Endothelial cell of umbilical vein (primary cell): ENCODE measurements at regions not wholly inside any gene's neighbourhood (a gene's known extent, or its start where the extent isn't known, plus 50 kb on each side); places are given as distances from the start of the nearest gene placed in this dataset.

ENCODE experiments used
- BruUV-seq: library from RNA; stranded (reverse); fragments of 400-500 nt; replicated peaks from 2 replicates; lab custom pipeline; 2021; lab: Mats Ljungman, UMichigan
- CTCF ChIA-PET: fragments of 300-600, 350-600 bp; sonication (Branson Sonifier 250); formaldehyde crosslinking; loops from one replicate; lab custom pipeline; 2021; ENCODE audit warnings: antibody characterized with exemption, inconsistent platforms; lab: Charles Lee
- POLR2A ChIA-PET: fragments of 300-600, 350-600 bp; sonication (Branson Sonifier 250); formaldehyde crosslinking; loops from one replicate; lab custom pipeline; 2021; ENCODE audit warnings: antibody characterized with exemption, inconsistent platforms; lab: Charles Lee
- DNase-seq: peaks from one replicate; pipeline ENCODE4 v3.0.0-alpha.2; 2011; ENCODE audit warnings: low read depth, low spot score
- FAIRE-seq: peaks from 2 replicates; lab custom pipeline; 2011; peaks lifted over from hg19 to GRCh38; lab: Jason Lieb, UNC
- H2AFZ ChIP-seq: 2 replicates; pipeline ENCODE4 v1.6.0; 2012; ENCODE audit warnings: low read depth, low read length, control low read depth, inconsistent platforms
- H3K27ac ChIP-seq: 2 replicates; pipeline ENCODE4 v1.5.1; 2011; ENCODE audit warnings: low read depth, mild to moderate bottlenecking, control low read depth, low read length, moderate library complexity; ENCODE audit not compliant: insufficient read depth
- H3K27me3 ChIP-seq, 2 experiments: 2 replicates each; pipeline versions ENCODE4 v1.6.0 to v1.6.1; 2011; ENCODE audit warnings: low read length in 2 of 2, mixed read lengths in 1 of 2; ENCODE audit not compliant: control insufficient read depth in 2 of 2, insufficient read depth in 2 of 2
- H3K36me3 ChIP-seq, 2 experiments: 2 replicates in 1 of 2; 3 replicates in 1 of 2; pipeline ENCODE4 v1.5.1; 2011; ENCODE audit warnings: low read length in 2 of 2, mild to moderate bottlenecking in 1 of 2, moderate library complexity in 1 of 2; ENCODE audit not compliant: control insufficient read depth in 2 of 2, insufficient read depth in 2 of 2; ENCODE audit errors: extremely low read depth in 1 of 2
- H3K4me1 ChIP-seq: 3 replicates; pipeline ENCODE4 v1.5.1; 2011; ENCODE audit warnings: mild to moderate bottlenecking, low read length; ENCODE audit not compliant: control insufficient read depth, insufficient read depth; ENCODE audit errors: extremely low read depth
- H3K4me2 ChIP-seq: 2 replicates; pipeline ENCODE4 v1.6.1; 2011; ENCODE audit warnings: low read length, control low read depth, mixed read lengths; ENCODE audit not compliant: insufficient read depth
- H3K4me3 ChIP-seq, 3 experiments: fragments of 200-600 bp in 1 of 3; sonication (generic), shearing (Covaris generic) in 1 of 3; replicated peaks in 1 of 3; 2 replicates each; pipeline ENCODE4 v1.5.1; 2011 to 2016; ENCODE audit warnings: control low read depth in 3 of 3, low read length in 3 of 3, mild to moderate bottlenecking in 2 of 3, inconsistent platforms in 1 of 3, low read depth in 1 of 3, moderate library complexity in 1 of 3; ENCODE audit not compliant: insufficient read depth in 1 of 3
- H3K79me2 ChIP-seq: 2 replicates; pipeline ENCODE4 v1.6.0; 2012; ENCODE audit warnings: low read length, inconsistent platforms; ENCODE audit not compliant: control insufficient read depth, insufficient read depth
- H3K9ac ChIP-seq: replicated peaks from 2 replicates; pipeline ENCODE3; 2011; ENCODE audit warnings: low read length, control low read depth; ENCODE audit not compliant: insufficient read depth; ENCODE audit errors: extremely low read depth
- H3K9me1 ChIP-seq: replicated peaks from 3 replicates; pipeline ENCODE4 v1.6.0; 2011; ENCODE audit warnings: mild to moderate bottlenecking, low read length; ENCODE audit not compliant: control insufficient read depth, insufficient read depth; ENCODE audit errors: extremely low read depth
- H3K9me3 ChIP-seq: replicated peaks from 2 replicates; pipeline ENCODE4 v1.5.1; 2012; ENCODE audit warnings: low read length, inconsistent platforms; ENCODE audit not compliant: control insufficient read depth, insufficient read depth
- H4K20me1 ChIP-seq: replicated peaks from 2 replicates; pipeline ENCODE3; 2011; ENCODE audit warnings: mild to moderate bottlenecking, low read length; ENCODE audit not compliant: control insufficient read depth, insufficient read depth; ENCODE audit errors: extremely low read depth
- EZH2 ChIP-seq: IDR thresholded peaks from 2 replicates; pipeline ENCODE4 v1.6.1; 2012; ENCODE audit warnings: borderline replicate concordance, low read depth, mild to moderate bottlenecking, moderate library complexity, low read length, inconsistent platforms; ENCODE audit not compliant: severe bottlenecking
- FOS ChIP-seq: IDR thresholded peaks from 2 replicates; pipeline ENCODE4 v1.6.1; 2011; ENCODE audit warnings: mild to moderate bottlenecking, low read length, moderate library complexity, borderline replicate concordance; ENCODE audit not compliant: insufficient read depth
- GATA2 ChIP-seq: IDR thresholded peaks from 2 replicates; pipeline ENCODE4 v1.7.0; 2011; ENCODE audit warnings: low read depth, mild to moderate bottlenecking, moderate library complexity, mixed read lengths, low read length; ENCODE audit not compliant: insufficient read length, insufficient read depth
- JUN ChIP-seq: IDR thresholded peaks from 2 replicates; pipeline ENCODE4 v1.6.1; 2011; ENCODE audit warnings: borderline replicate concordance, low read depth; ENCODE audit not compliant: insufficient read length, insufficient read depth
- MYC ChIP-seq: IDR thresholded peaks from one replicate; pipeline ENCODE4 v1.6.1; 2011; ENCODE audit warnings: mild to moderate bottlenecking, low read depth, low read length
- POLR2A ChIP-seq: IDR thresholded peaks from 2 replicates; pipeline ENCODE4 v1.6.1; 2012; ENCODE audit warnings: low read depth, mild to moderate bottlenecking, control low read depth, low read length
- POLR2AphosphoS5 ChIP-seq: IDR thresholded peaks from 2 replicates; pipeline ENCODE4 v1.6.1; 2012; ENCODE audit warnings: low read depth, mild to moderate bottlenecking, control low read depth, low read length, moderate library complexity; ENCODE audit not compliant: insufficient read depth
- dilution Hi-C: fragments of 300-500 bp; cut with MboI; formaldehyde crosslinking; loops from one replicate; pipeline ENCODE4 v1.15.0; 2019; ENCODE audit warnings: low sequenced_read_pairs; ENCODE audit not compliant: extremely low pct_ligation_motif_present
- intact Hi-C: fragments of 100-400 bp; cut with micrococcal nuclease; formaldehyde crosslinking; loops from one replicate; pipeline ENCODE4 v1.10.0; 2022
- TF ChIP-seq, protein P1 (sequence below): IDR thresholded peaks from 2 replicates; pipeline ENCODE4 v1.6.1; 2011; ENCODE audit not compliant: insufficient read depth, insufficient read length
- TF ChIP-seq, protein P2 (sequence below), 2 donors: IDR thresholded peaks; 1 replicate in 1 of 2; 2 replicates in 1 of 2; pipeline ENCODE4 v1.5.1; 2011; ENCODE audit warnings: low read length in 2 of 2, mild to moderate bottlenecking in 2 of 2, moderate library complexity in 2 of 2, control low read depth in 1 of 2, inconsistent platforms in 1 of 2, low read depth in 1 of 2; ENCODE audit not compliant: insufficient read depth in 1 of 2; ENCODE audit errors: extremely low read depth in 1 of 2

DNA sequence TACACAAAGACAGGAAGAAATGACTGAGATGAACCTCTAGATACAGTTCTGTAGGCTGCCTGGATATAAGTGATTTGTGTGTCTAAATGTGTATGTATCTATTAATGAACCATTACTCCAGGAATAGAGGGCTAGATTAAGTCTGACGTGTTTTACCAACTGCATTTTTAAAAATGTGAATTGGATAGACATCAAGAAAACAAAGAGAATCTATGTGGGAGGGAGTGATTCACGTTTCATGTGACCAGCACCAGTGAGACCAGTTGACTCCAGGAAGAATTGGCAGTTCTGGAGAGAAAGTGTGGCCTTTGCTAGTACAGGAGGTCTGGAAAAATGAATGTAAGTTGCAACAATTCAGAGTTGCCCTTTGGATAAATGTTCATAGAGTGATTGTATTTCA lies 53.4 kb upstream of the RGS21 start:
- Histone ChIP-seq H4K20me1 (no peaks in the 10 kb centered on the region), H3K36me3 (no peaks in the 10 kb centered on the region), H3K27ac (peak overlapping the region; percentile 83), H3K27me3 (no peaks in the 10 kb centered on the region), H3K4me2 (peak overlapping the region; percentile 31), H3K4me3 (no peak overlapping the region), H3K9me3 (no peaks in the 10 kb centered on the region), H3K79me2 (no peaks in the 10 kb centered on the region), H3K9ac (peak overlapping the region; percentile 51), H3K9me1 (no peaks in the 10 kb centered on the region), H2AFZ (peak overlapping the region; percentile 75), H3K4me1 (peaks cover 28% of the 10 kb centered on the region)
- TF ChIP-seq GATA2 (peak; percentile 46), POLR2AphosphoS5 (peak; percentile 19), EZH2 (no peak), POLR2A (no peak), FOS (peak; percentile 57), MYC (no peak), JUN (peak; percentile 42)
- TF ChIP-seq, protein P1, sequence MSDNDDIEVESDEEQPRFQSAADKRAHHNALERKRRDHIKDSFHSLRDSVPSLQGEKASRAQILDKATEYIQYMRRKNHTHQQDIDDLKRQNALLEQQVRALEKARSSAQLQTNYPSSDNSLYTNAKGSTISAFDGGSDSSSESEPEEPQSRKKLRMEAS, result no peak
- TF ChIP-seq, protein P2, sequence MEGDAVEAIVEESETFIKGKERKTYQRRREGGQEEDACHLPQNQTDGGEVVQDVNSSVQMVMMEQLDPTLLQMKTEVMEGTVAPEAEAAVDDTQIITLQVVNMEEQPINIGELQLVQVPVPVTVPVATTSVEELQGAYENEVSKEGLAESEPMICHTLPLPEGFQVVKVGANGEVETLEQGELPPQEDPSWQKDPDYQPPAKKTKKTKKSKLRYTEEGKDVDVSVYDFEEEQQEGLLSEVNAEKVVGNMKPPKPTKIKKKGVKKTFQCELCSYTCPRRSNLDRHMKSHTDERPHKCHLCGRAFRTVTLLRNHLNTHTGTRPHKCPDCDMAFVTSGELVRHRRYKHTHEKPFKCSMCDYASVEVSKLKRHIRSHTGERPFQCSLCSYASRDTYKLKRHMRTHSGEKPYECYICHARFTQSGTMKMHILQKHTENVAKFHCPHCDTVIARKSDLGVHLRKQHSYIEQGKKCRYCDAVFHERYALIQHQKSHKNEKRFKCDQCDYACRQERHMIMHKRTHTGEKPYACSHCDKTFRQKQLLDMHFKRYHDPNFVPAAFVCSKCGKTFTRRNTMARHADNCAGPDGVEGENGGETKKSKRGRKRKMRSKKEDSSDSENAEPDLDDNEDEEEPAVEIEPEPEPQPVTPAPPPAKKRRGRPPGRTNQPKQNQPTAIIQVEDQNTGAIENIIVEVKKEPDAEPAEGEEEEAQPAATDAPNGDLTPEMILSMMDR (IDR thresholded peaks at IDR 0.05; ENCODE audit: extremely low read depth in 1 of 2, insufficient read depth in 1 of 2, low read depth in 1 of 2, low read length in 2 of 2), result no peak
- ChIA-PET CTCF (interaction anchor here (1.2 kb wide), 1 partner anchor 93 kb away, joined by 3 read pairs; no protein-coding TSS in a partner anchor), POLR2A (no interaction called here)
- intact Hi-C loops, result loop anchor here (1.0 to 5.0 kb wide), 2 partner anchors 93 to 179 kb away; no protein-coding TSS in a partner anchor
- DNase-seq (peak; percentile 88), FAIRE-seq (peak; percentile 67)
- BruUV-seq, result no TSS peak
- dilution Hi-C loops, result no loop called here
